CD14-positive monocyte (primary cell): ENCODE measurements at regions not wholly inside any gene's neighbourhood (a gene's known extent, or its start where the extent isn't known, plus 50 kb on each side); places are given as distances from the start of the nearest gene placed in this dataset.

ENCODE experiments used
- DNase-seq, 3 donors: peaks; one replicate each; pipeline ENCODE4 v3.0.0-alpha.2; 2011 to 2022
- H2AFZ ChIP-seq: 2 replicates; pipeline ENCODE4 v1.6.0; 2012; ENCODE audit warnings: mild to moderate bottlenecking, low read depth, low read length, inconsistent platforms; ENCODE audit not compliant: insufficient read depth, poor library complexity, severe bottlenecking
- H3K27ac ChIP-seq, 2 donors: 1 replicate in 1 of 2; 2 replicates in 1 of 2; pipeline ENCODE4 v1.5.1; 2012 to 2013; ENCODE audit warnings: low read length in 2 of 2, control low read depth in 1 of 2, inconsistent platforms in 1 of 2, low read depth in 1 of 2, mild to moderate bottlenecking in 1 of 2
- H3K27me3 ChIP-seq, 2 donors: one replicate each; pipeline versions ENCODE4 v1.6.0 to v1.6.1; 2011 to 2013; ENCODE audit warnings: low read length in 2 of 2; ENCODE audit not compliant: control insufficient read depth in 2 of 2, insufficient read depth in 2 of 2
- H3K36me3 ChIP-seq, 2 donors: replicated peaks in 1 of 2; 1 replicate in 1 of 2; 2 replicates in 1 of 2; pipeline versions ENCODE4 v1.5.1 to v1.6.1; 2012 to 2013; ENCODE audit warnings: low read length in 2 of 2, control low read depth in 1 of 2, inconsistent platforms in 1 of 2, mild to moderate bottlenecking in 1 of 2; ENCODE audit not compliant: insufficient read depth in 2 of 2, control insufficient read depth in 1 of 2
- H3K4me1 ChIP-seq, 2 donors: 1 replicate in 1 of 2; 2 replicates in 1 of 2; pipeline versions ENCODE4 v1.5.1 to v1.6.1; 2012 to 2013; ENCODE audit warnings: low read length in 2 of 2, control low read depth in 1 of 2, inconsistent platforms in 1 of 2, mild to moderate bottlenecking in 1 of 2, moderate library complexity in 1 of 2; ENCODE audit not compliant: insufficient read depth in 2 of 2, control insufficient read depth in 1 of 2
- H3K4me2 ChIP-seq: replicated peaks from 2 replicates; pipeline ENCODE3; 2012; ENCODE audit warnings: low read length, moderate library complexity, mild to moderate bottlenecking; ENCODE audit not compliant: poor library complexity, severe bottlenecking; ENCODE audit errors: extremely low read depth
- H3K4me3 ChIP-seq, 3 experiments: fragments of 200-600 bp in 1 of 3; sonication (generic) in 1 of 3; replicated peaks in 1 of 3; 1 replicate in 2 of 3; 2 replicates in 1 of 3; pipeline ENCODE4 v1.5.1; 2011 to 2013; ENCODE audit warnings: low read length in 3 of 3, mild to moderate bottlenecking in 3 of 3, control low read depth in 2 of 3, low read depth in 2 of 3, inconsistent platforms in 1 of 3, moderate library complexity in 1 of 3
- H3K79me2 ChIP-seq: 2 replicates; pipeline ENCODE4 v1.6.0; 2012; ENCODE audit warnings: mild to moderate bottlenecking, control low read depth, inconsistent platforms, low read length, moderate library complexity; ENCODE audit not compliant: insufficient read depth
- H3K9ac ChIP-seq: 2 replicates; pipeline ENCODE4 v1.6.0; 2017; ENCODE audit warnings: low read length, mild to moderate bottlenecking; ENCODE audit not compliant: insufficient read depth, poor library complexity, severe bottlenecking
- H3K9me3 ChIP-seq, 2 donors: replicated peaks in 1 of 2; 1 replicate in 1 of 2; 2 replicates in 1 of 2; pipeline versions ENCODE4 v1.5.1 to v1.6.1; 2012 to 2013; ENCODE audit warnings: low read length in 2 of 2, control low read depth in 1 of 2; ENCODE audit not compliant: control insufficient read depth in 1 of 2, insufficient read depth in 1 of 2
- H4K20me1 ChIP-seq: 2 replicates; pipeline ENCODE4 v1.6.0; 2012; ENCODE audit warnings: mild to moderate bottlenecking, low read length, control low read depth, moderate library complexity; ENCODE audit not compliant: insufficient read depth
- H3K27ac Mint-ChIP-seq, 7 donors: one replicate each; pipeline ENCODE4 v1.8.0; 2020; ENCODE audit warnings: mild to moderate bottlenecking in 7 of 7, mixed read lengths in 7 of 7, moderate library complexity in 6 of 7, inconsistent platforms in 2 of 7
- H3K27me3 Mint-ChIP-seq, 3 donors: one replicate each; pipeline ENCODE4 v1.8.0; 2021 to 2022; ENCODE audit warnings: low read depth in 3 of 3, mild to moderate bottlenecking in 3 of 3, mixed read lengths in 3 of 3, moderate library complexity in 3 of 3, inconsistent platforms in 1 of 3
- H3K36me3 Mint-ChIP-seq, 2 donors: one replicate each; pipeline ENCODE4 v1.8.0; 2020; ENCODE audit warnings: mixed read lengths in 2 of 2, inconsistent platforms in 1 of 2, mild to moderate bottlenecking in 1 of 2
- H3K4me1 Mint-ChIP-seq: one replicate; pipeline ENCODE4 v1.8.0; 2020; ENCODE audit warnings: mild to moderate bottlenecking, mixed read lengths
- H3K4me3 Mint-ChIP-seq, 2 donors: one replicate each; pipeline ENCODE4 v1.8.0; 2020; ENCODE audit warnings: mild to moderate bottlenecking in 2 of 2, mixed read lengths in 2 of 2, moderate library complexity in 1 of 2
- H3K9me3 Mint-ChIP-seq, 7 donors: one replicate each; pipeline ENCODE4 v1.8.0; 2020 to 2022; ENCODE audit warnings: mixed read lengths in 7 of 7, mild to moderate bottlenecking in 6 of 7, moderate library complexity in 6 of 7, inconsistent platforms in 2 of 7
- WGBS: methylation state at CpG from one replicate; pipeline ENCODE4 v1.1.5; 2013; ENCODE audit warnings: missing lambda C conversion rate; ENCODE audit not compliant: insufficient coverage; 5-methylcytosine and 5-hydroxymethylcytosine counted together
- intact Hi-C, 2 donors: fragments of 100-400 bp; cut with micrococcal nuclease; formaldehyde crosslinking; loops; one replicate each; pipeline versions ENCODE4 v1.15.0 to v1.15.1; 2023
- TF ChIP-seq, protein P1 (sequence below): fragments of 200-600 bp; IDR thresholded peaks from one replicate; pipeline ENCODE4 v1.8.0; 2022; ENCODE audit warnings: antibody characterized with exemption, mild to moderate bottlenecking

- H3K4me1 Mint-ChIP-seq, result peaks cover 3% of the 10 kb centered on the region
- H3K79me2 ChIP-seq, result no peaks in the 10 kb centered on the region
- no peaks in the 10 kb centered on the region for H3K27me3 ChIP-seq
- no peaks in the 10 kb centered on the region for H3K36me3 Mint-ChIP-seq
- H3K9me3 ChIP-seq, result no peaks in the 10 kb centered on the region
- TF ChIP-seq, protein P1, sequence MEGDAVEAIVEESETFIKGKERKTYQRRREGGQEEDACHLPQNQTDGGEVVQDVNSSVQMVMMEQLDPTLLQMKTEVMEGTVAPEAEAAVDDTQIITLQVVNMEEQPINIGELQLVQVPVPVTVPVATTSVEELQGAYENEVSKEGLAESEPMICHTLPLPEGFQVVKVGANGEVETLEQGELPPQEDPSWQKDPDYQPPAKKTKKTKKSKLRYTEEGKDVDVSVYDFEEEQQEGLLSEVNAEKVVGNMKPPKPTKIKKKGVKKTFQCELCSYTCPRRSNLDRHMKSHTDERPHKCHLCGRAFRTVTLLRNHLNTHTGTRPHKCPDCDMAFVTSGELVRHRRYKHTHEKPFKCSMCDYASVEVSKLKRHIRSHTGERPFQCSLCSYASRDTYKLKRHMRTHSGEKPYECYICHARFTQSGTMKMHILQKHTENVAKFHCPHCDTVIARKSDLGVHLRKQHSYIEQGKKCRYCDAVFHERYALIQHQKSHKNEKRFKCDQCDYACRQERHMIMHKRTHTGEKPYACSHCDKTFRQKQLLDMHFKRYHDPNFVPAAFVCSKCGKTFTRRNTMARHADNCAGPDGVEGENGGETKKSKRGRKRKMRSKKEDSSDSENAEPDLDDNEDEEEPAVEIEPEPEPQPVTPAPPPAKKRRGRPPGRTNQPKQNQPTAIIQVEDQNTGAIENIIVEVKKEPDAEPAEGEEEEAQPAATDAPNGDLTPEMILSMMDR, result no peak
- peaks cover 0 to 6% (median 0%) of the 10 kb centered on the region in 7 donors for H3K9me3 Mint-ChIP-seq
- no peak overlapping the region for H3K4me3 ChIP-seq
- no peak overlapping the region for H3K4me3 Mint-ChIP-seq
- no peaks in the 10 kb centered on the region for H4K20me1 ChIP-seq
- H3K27ac ChIP-seq, result no peak overlapping the region
- H2AFZ ChIP-seq, result no peak overlapping the region
- 97% methylated on average over 3 of the region's 4 CpGs for WGBS
- no peak for DNase-seq
- H3K9ac ChIP-seq, result no peak overlapping the region
- no peaks in the 10 kb centered on the region for H3K36me3 ChIP-seq
- H3K27me3 Mint-ChIP-seq, result no peaks in the 10 kb centered on the region
- no peak overlapping the region for H3K27ac Mint-ChIP-seq
- intact Hi-C loops, result no loop called here
- no peak overlapping the region for H3K4me2 ChIP-seq
- H3K4me1 ChIP-seq, result no peaks in the 10 kb centered on the region
Observed at GRCh38 chr18:42187611-42188380, 232.8 kb downstream of the PIK3C3 start.

- Mint-ChIP-seq H3K27ac (no peak overlapping the region), H3K9me3 (no peaks in the 10 kb centered on the region), H3K27me3 (peaks cover 0 to 2% (median 2%) of the 10 kb centered on the region in 3 donors), H3K4me3 (no peak overlapping the region), H3K36me3 (no peaks in the 10 kb centered on the region), H3K4me1 (no peaks in the 10 kb centered on the region)
- Histone ChIP-seq H3K4me1 (no peaks in the 10 kb centered on the region), H3K9me3 (no peaks in the 10 kb centered on the region), H3K79me2 (no peaks in the 10 kb centered on the region), H3K4me2 (no peak overlapping the region), H3K36me3 (no peaks in the 10 kb centered on the region), H3K27me3 (no peaks in the 10 kb centered on the region), H3K27ac (no peak overlapping the region), H3K4me3 (no peak overlapping the region), H2AFZ (no peak overlapping the region), H4K20me1 (no peaks in the 10 kb centered on the region), H3K9ac (no peak overlapping the region)
- TF ChIP-seq, protein P1, result no peak
- WGBS, result no CpG with 5 or more reads among the region's 3 CpGs
- DNase-seq, result no peak
- intact Hi-C loops, result no loop called here
Observed at GRCh38 chr18:42190643-42191042, 235.6 kb downstream of the PIK3C3 start.
